HG03139 (cell line): ENCODE measurements at regions not wholly inside any gene's neighbourhood (a gene's known extent, or its start where the extent isn't known, plus 50 kb on each side); places are given as distances from the start of the nearest gene placed in this dataset.
"Not testable (repeated sequence)": the region's sequence is repeated elsewhere in the genome, so short reads cannot be mapped to it uniquely, and the experiment has no call there.

Source experiments
- ATAC-seq: cut with Tn5 transposase; IDR thresholded peaks from one replicate; pipeline ENCODE4 v1.9.1; 2021; ENCODE audit not compliant: unreplicated experiment

GRCh38 chr20:22732751-22733150, 148.4 kb upstream of the FOXA2 start:
- ATAC-seq: no peak

DNA sequence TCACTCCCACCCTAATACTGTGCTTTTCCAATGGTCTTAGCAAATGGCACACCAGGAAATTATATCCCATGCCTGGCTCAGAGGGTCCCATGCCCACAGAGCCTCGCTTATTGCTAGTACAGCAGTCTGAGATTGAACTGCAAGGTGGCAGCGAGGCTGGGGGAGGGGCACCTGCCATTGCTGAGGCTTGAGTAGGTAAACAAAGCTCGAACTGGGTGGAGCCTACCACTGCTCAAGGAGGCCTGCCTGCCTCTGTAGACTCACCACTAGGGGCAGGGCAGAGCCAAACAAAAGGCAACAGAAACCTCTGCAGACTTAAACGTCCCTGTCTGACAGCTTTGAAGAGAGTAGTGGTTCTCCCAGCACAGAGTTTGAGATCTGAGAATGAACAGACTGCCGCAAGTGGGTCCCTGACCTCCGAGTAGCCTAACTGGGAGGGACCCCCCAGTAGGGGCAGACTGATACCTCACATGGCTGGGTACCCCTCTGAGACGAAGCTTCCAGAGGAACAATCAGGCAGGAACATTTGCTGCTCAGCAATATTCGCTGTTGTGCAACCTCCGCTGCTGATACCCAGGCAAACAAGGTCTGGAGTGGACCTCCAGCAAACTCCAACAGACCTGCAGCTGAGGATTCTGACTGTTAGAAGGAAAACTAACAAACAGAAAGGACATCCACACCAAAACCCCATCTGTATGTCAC, 150.7 kb upstream of the FOXA2 start:
- ATAC-seq: not testable (repeated sequence)

DNA sequence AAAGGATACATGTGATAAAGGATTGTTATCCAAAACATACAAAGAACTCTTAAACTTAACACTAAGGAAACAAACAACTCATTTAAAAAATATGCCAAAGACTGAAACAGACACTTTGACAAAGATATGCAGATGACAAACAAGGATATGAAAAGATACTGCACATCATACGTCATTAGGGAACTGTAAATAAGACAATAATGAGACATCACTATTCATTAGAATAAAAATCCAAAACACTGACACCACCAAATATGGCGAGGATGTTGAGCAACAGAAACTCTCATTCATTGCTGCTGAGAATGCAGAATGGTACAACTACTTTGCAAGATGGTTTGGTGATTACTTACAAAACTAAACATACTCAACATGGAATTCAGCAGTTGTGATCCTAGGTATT, 156.5 kb upstream of the FOXA2 start:
- ATAC-seq: no peak

DNA sequence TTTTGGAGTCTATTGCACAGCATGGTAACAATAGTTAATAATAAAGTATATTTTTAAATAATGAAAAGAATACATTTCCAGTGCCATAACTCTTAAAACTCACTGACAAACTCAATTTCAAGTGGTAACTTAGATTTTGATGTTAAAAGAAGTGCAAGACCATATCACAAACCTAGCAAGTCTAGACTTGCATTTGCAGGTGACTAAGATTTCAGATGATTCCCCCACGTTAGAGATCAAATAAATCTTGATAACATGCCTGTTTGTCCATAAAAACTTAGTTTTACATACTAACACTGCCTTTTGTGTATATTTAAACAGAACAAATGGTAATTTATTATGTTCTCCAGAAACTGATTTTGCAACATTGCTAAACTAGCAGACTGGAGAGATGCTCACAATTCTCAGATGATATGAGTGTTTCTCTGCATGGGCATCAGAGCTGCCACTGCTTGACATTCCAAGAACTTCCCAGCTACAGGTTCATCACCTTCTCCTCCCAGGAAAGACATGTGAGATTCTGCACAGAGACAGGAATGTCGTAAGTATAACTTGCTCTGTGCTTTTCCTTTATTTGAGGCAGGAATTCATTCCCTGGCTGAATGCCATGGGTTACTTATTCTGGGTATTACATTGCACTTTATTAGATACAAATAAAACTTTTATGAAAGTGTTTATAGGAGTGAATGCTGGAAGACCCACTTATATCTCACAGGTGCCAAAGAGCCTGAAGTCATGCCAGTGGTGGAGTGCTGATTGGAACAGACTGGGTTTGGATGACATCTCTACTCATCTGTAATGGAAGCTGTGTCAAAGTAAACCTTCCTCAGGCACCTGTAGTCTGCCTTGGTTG, 160.2 kb upstream of the FOXA2 start:
- no peak for ATAC-seq

DNA sequence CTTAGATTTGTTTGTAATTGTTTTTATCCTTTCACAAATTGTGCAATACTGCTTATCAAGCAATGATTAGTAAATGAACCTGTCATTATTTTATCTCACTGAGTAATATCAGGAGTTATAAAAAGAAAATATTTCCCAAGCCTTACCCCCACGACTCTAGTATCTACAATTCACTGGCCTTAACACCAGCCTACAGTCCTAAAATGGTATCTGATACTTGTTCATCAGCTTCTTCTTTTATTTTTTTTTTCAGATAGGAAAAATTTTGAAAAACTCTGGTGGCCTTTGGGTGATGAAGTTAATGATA, 160.8 kb upstream of the FOXA2 start:
- ATAC-seq: no peak

DNA sequence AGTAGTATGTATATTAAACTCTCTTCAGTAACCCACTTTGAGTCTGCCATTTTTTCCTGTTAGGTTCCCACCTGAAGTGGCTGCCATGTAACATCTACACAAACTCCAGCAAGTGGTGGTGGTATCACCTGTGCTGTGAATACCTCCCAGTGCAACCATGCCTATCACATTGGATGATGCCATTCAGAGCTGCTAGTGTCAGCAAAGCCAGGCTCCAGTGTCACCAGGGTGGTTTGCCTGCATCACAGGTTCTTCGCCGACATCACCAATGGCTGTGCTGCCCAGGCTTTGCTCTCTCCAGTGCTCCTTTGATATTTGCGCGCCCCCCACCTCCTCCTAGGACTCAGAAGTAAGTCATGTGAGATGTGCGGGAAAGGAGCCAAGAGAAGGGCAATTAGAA, 162.6 kb upstream of the FOXA2 start:
- no peak for ATAC-seq

DNA sequence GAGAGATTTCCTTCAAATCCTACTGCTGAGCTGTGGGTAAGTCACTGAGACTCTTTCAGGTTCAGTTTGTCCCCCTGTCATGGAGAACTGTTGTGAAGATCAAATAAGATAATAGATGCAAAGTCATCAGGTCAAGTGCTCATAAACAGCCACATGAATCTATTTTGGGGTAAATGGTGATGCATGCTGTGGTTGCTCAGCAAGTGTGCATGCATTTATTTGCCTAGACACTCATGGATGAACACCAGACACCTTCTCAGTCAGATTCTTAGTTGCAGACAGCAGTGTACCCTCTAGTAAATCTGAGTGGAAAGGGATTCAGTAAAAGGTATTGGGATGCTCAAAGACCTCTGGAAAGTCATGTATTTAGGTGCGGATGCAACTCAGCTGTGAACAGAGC, 168.0 kb upstream of the FOXA2 start:
- ATAC-seq: no peak

- no peak for ATAC-seq
These were observed 173.2 kb upstream of the FOXA2 start for GRCh38 chr20:22757424-22758183.

GRCh38 chr20:22758815-22759214, 174.4 kb upstream of the FOXA2 start:
- ATAC-seq: no peak

DNA sequence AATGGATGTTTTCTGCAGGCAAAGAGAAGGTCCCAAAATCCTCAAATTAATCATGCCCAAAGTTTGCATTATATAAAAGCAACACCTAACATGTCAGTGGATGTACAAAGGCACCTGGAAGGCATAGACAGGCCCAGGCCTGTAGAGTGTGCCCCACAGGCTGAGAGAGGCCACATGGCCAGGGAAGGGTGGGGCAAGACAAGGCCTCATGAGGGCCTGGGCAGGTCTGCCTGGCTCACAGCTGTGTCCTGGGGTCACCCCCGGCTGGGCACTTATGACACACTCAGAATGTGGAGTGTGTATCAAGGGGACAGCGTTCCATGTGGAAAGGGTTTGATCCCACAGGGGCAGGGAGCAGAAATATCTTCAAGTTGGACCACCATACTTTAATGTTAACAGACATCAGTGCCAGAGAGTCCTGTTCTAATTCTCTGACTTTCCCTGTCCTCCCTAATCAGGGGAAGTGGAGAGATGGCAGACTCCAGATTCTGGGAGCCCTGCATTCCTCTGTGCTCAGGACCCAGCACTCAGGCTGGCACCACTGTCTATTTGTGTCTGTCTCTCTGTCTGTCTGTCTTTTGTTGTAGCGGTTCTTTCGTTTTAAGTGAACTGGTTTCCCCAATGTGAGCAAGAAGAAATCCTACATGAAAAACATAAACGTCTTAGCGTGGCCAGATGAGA, 178.3 kb upstream of the FOXA2 start:
- ATAC-seq: no peak

DNA sequence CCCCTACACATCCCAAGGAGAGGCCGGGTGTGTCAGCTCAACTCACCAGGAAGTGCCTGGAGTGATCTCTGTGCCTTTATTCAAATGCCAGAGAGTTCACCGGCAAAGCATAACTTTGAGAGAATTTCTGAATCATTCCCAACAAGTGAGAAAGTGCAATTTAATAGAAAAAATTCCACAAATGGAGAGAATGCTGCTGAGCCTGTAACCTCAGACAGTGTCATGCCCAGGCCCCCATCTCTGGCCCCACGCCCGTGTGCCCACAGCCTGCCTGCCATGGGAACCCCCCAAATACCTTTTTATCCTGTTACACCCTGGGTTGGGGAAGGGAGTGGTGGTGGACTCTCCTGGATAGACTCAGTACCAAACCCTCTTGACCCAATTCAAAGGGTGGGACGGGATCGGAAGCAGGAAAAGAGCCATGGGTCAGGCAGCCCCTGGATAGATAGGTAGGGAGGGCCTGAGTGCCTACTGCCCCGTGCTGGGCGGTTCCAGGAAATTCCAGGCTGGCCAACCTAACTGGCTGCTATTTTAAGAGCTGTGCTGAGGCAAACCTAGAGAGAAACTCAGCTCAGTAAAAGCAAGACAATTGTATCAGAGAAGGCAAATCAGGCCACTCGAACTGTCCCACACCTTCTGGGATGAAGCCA, 179.0 kb upstream of the FOXA2 start:
- no peak for ATAC-seq

GRCh38 chr20:22768266-22769178, 184.2 kb upstream of the FOXA2 start:
- no peak for ATAC-seq

DNA sequence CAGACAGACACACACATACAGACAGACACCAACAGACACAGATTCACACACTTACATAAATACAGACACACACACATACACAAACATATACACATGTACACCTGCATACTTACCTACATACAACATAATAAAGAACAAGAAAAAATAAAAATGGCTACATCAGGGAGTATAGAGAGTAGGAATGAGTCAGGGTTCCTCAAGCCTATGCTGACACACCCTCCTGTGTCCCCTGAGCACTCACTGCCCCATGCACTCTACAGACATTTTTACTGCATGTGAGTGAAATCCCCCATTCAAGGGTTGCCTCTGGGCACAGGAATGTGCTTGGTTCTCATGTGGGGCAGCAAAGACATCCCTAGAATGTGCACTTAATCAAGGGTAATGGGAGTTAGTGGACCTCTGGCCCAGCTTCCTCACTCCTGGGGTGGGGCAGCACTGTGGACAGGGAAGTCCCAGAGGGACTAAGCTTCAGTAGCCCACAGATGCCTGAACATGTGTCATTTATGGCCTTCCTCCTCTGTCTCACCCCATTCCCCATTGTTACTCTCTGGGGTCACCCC, 185.9 kb upstream of the FOXA2 start:
- ATAC-seq: no peak

- no peak for ATAC-seq
These were observed 187.3 kb upstream of the FOXA2 start for GRCh38 chr20:22771706-22772105.

DNA sequence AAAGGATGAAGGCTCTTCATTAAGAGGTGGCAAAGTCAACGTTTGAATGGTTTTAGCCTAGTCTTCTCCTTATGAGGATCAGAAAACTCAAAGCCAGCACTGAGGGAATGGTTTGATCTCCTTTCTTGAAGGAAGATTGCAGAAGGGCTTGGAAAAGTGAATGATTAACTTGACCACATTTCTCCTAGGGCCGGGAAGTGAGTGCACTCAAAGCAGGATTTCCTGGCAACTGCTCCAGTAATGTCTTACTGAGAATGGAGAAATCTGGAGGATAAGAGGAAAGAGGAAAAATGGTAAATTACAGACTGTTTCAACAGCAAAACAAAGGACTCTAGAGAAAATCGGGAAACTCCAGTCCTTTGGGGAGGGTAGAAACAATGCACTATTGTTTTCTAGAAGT, 189.0 kb upstream of the FOXA2 start:
- ATAC-seq: no peak

DNA sequence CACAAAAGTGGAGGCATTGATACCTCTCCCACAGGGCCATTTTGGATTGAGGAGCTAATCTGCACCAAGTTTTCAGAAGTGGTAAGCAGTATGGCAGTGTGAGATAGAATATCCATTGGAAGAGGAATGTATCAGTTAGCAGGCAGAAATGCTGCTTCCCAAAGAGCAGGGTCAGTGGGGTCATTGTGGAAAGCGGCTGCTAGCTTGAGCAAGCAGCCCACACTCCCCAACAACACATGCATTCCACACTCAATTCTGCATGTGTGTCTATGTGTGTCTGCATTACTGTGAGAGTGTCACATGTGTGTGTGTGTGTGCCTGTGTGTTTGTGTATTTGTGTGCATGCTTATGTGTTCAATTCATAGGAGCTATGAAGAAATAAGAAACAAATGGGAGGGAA, 190.9 kb upstream of the FOXA2 start:
- ATAC-seq: no peak

DNA sequence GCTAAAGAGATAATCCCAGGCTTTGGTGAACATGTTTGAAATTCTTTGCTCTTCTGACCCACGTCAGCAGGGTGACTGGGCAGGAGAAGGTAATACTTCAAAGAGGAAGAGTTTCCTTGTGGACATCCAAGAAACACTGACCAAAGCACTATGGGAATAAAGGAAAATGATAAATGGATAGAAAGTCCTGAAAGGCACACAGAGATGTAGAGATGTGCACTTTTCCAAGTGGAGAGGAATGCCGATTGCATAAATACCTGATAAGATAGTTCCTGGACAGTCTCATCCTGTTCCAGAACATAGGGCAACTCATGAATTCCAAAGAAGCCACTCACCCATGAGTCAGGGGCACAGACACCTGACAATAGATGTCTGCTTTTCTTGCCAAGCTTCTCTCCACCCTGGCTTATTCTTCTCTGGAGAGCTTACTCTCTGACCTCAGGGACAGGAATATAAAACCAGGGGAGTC, 191.3 kb upstream of the FOXA2 start:
- no peak for ATAC-seq

GRCh38 chr20:22776369-22776768, 192.0 kb upstream of the FOXA2 start:
- ATAC-seq: no peak

DNA sequence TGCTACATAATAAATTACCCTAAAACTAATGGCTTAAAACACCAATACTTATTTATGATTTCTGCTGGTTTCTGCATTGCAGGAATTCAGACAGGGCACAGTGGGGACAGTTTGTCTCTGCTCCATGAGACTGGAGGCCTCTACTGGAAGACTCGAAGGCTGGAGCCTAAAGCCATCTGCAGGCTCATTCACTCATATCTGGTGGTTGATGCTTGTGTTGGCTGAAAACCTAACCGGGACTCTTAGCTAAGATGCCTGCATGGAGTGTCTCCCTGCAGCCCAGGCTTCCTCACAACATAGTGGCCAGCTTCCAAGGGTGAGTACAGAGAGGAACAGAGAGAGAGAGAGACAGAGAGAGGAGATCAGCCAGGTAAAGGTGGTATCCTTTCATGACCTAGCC, 195.5 kb upstream of the FOXA2 start:
- no peak for ATAC-seq
